Fibroblast of lung (primary cell): ENCODE measurements at regions not wholly inside any gene's neighbourhood (a gene's known extent, or its start where the extent isn't known, plus 50 kb on each side); places are given as distances from the start of the nearest gene placed in this dataset.

ENCODE experiments used
- DNase-seq, 2 donors: peaks; one replicate each; pipeline versions ENCODE4 v3.0.0 to v3.0.0-alpha.2; 2010; ENCODE audit warnings: low read depth in 2 of 2
- H2AFZ ChIP-seq: 2 replicates; pipeline ENCODE4 v1.5.1; 2012; ENCODE audit warnings: low read length, control low read depth, inconsistent platforms
- H3K27ac ChIP-seq: 2 replicates; pipeline ENCODE4 v1.5.1; 2011; ENCODE audit warnings: low read length, control low read depth; ENCODE audit not compliant: insufficient read depth
- H3K27me3 ChIP-seq: 2 replicates; pipeline ENCODE4 v1.5.1; 2011; ENCODE audit warnings: mild to moderate bottlenecking, low read length; ENCODE audit not compliant: control insufficient read depth, insufficient read depth
- H3K36me3 ChIP-seq: 2 replicates; pipeline ENCODE4 v1.5.1; 2011; ENCODE audit warnings: low read length; ENCODE audit not compliant: control insufficient read depth, insufficient read depth
- H3K4me1 ChIP-seq: 2 replicates; pipeline ENCODE4 v1.5.1; 2011; ENCODE audit warnings: low read length; ENCODE audit not compliant: control insufficient read depth, insufficient read depth; ENCODE audit errors: extremely low read depth
- H3K4me2 ChIP-seq: 2 replicates; pipeline ENCODE4 v1.5.1; 2011; ENCODE audit warnings: low read length, control low read depth; ENCODE audit not compliant: insufficient read depth; ENCODE audit errors: extremely low read depth
- H3K4me3 ChIP-seq, 4 experiments: fragments of 200-600 bp in 1 of 4; sonication (generic) in 1 of 4; replicated peaks in 1 of 4; 2 replicates each; pipeline ENCODE4 v1.5.1; 2011 to 2016; ENCODE audit warnings: low read length in 4 of 4, low read depth in 3 of 4, mild to moderate bottlenecking in 3 of 4, control low read depth in 2 of 4, inconsistent platforms in 1 of 4, mixed read lengths in 1 of 4; ENCODE audit not compliant: insufficient read depth in 1 of 4; ENCODE audit errors: control extremely low read depth in 1 of 4
- H3K79me2 ChIP-seq: 2 replicates; pipeline ENCODE4 v1.5.1; 2012; ENCODE audit warnings: mild to moderate bottlenecking, low read length, inconsistent platforms; ENCODE audit not compliant: control insufficient read depth, insufficient read depth
- H3K9ac ChIP-seq: 2 replicates; pipeline ENCODE4 v1.5.1; 2011; ENCODE audit warnings: mild to moderate bottlenecking, low read length, control low read depth; ENCODE audit not compliant: insufficient read depth
- H3K9me3 ChIP-seq: 2 replicates; pipeline ENCODE4 v1.5.1; 2012; ENCODE audit warnings: low read depth, low read length; ENCODE audit not compliant: control insufficient read depth, insufficient read depth
- H4K20me1 ChIP-seq: 2 replicates; pipeline ENCODE4 v1.5.1; 2011; ENCODE audit warnings: low read length; ENCODE audit not compliant: control insufficient read depth, insufficient read depth; ENCODE audit errors: extremely low read depth
- EZH2 ChIP-seq: IDR thresholded peaks from 2 replicates; pipeline ENCODE4 v1.5.1; 2012; ENCODE audit warnings: low read length, control low read depth, mild to moderate bottlenecking; ENCODE audit errors: missing control alignments
- TF ChIP-seq, protein P1 (sequence below), 2 donors: IDR thresholded peaks in 1 of 2; conservative IDR thresholded peaks in 1 of 2; 1 replicate in 1 of 2; 2 replicates in 1 of 2; pipeline ENCODE4 v1.5.1; 2011 to 2012; ENCODE audit warnings: low read length in 2 of 2, control low read depth in 1 of 2, inconsistent platforms in 1 of 2, low read depth in 1 of 2, mild to moderate bottlenecking in 1 of 2

DNA sequence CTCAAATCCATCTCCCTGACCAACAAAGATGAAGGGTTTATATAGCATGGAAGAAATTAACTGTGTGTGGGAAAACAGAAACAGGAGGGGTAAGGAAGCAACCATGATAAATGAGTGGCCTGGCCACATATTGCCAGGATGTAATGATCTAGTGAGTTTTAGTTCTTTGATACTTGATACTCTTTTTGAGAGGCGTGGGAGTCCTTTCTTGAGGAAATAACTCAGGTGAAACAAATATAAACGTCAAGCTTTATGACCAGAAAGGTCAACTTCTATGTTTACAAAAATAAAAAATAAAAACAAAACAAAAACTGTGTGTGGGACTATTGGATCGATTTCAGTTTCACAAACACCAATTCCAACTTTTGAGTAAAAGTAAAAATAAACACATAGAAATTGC is 860.8 kb upstream of the B3GALT2 start:
- no peak for DNase-seq
- no peaks in the 10 kb centered on the region for H3K36me3 ChIP-seq
- H3K9me3 ChIP-seq: no peaks in the 10 kb centered on the region
- no peaks in the 10 kb centered on the region for H3K79me2 ChIP-seq
- H2AFZ ChIP-seq: no peak overlapping the region
- no peaks in the 10 kb centered on the region for H3K4me1 ChIP-seq
- H3K9ac ChIP-seq: no peak overlapping the region
- no peaks in the 10 kb centered on the region for H3K27me3 ChIP-seq
- H3K27ac ChIP-seq: no peak overlapping the region
- H4K20me1 ChIP-seq: no peaks in the 10 kb centered on the region
- no peak for TF ChIP-seq EZH2
- TF ChIP-seq, protein P1, sequence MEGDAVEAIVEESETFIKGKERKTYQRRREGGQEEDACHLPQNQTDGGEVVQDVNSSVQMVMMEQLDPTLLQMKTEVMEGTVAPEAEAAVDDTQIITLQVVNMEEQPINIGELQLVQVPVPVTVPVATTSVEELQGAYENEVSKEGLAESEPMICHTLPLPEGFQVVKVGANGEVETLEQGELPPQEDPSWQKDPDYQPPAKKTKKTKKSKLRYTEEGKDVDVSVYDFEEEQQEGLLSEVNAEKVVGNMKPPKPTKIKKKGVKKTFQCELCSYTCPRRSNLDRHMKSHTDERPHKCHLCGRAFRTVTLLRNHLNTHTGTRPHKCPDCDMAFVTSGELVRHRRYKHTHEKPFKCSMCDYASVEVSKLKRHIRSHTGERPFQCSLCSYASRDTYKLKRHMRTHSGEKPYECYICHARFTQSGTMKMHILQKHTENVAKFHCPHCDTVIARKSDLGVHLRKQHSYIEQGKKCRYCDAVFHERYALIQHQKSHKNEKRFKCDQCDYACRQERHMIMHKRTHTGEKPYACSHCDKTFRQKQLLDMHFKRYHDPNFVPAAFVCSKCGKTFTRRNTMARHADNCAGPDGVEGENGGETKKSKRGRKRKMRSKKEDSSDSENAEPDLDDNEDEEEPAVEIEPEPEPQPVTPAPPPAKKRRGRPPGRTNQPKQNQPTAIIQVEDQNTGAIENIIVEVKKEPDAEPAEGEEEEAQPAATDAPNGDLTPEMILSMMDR (conservative IDR thresholded peaks at IDR 0.05 in 1 of 2, IDR thresholded peaks at IDR 0.05 in 1 of 2; ENCODE audit: low read depth in 1 of 2, low read length in 2 of 2): no peak
- H3K4me3 ChIP-seq: no peak overlapping the region
- no peak overlapping the region for H3K4me2 ChIP-seq

DNA sequence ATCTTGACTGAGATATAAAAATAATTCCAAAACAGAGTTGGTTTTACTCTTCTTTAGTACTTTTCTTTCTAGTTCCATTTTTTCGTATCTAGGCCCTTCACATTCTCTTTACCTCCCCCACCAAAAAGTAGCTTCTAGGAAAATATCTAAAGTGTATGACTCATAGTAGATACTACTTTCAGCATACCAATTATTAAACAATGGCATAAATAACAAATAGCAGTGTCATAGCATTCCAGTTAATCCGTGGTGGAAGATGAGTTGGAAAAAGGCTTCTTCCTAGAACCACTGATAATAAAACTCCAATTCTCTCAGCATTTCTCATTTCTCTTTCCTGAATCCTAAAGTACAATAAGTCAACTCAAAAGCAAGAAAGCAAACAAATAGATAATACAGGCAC is 859.0 kb upstream of the B3GALT2 start:
- DNase-seq: peak; percentile 34 to 73

DNA sequence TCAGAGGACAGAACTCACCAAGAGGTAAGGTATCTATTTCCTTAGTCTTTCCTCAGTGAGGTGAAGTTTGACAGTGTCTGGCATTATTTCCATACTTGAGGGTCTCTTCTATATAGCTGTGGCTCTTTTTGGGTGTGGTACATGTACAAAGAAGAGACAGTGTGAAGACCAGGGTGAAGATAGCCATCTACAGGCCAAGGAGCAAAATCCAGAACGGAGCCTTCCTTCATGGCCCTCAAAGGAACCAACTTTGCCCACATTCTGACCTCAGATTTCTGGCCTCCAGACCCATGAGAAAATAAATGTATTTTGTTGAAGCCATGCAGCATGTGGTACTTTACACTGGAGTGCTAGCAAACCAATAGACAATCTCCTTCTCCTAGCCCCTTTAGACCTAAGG is 858.5 kb upstream of the B3GALT2 start:
- DNase-seq: no peak
- H2AFZ ChIP-seq: no peak overlapping the region
- TF ChIP-seq EZH2: no peak
- TF ChIP-seq, protein P1 (conservative IDR thresholded peaks at IDR 0.05 in 1 of 2, IDR thresholded peaks at IDR 0.05 in 1 of 2; ENCODE audit: low read depth in 1 of 2, low read length in 2 of 2): no peak

More for the DNA sequence above, 859.0 kb upstream of the B3GALT2 start:
- H3K4me1 ChIP-seq: no peaks in the 10 kb centered on the region
- no peak overlapping the region for H3K27ac ChIP-seq
- no peaks in the 10 kb centered on the region for H3K9me3 ChIP-seq
- no peak overlapping the region for H3K4me2 ChIP-seq
- no peaks in the 10 kb centered on the region for H3K36me3 ChIP-seq
- no peaks in the 10 kb centered on the region for H3K79me2 ChIP-seq
- no peaks in the 10 kb centered on the region for H3K27me3 ChIP-seq
- H3K4me3 ChIP-seq: no peak overlapping the region
- TF ChIP-seq, protein P1 (conservative IDR thresholded peaks at IDR 0.05 in 1 of 2, IDR thresholded peaks at IDR 0.05 in 1 of 2; ENCODE audit: low read depth in 1 of 2, low read length in 2 of 2): no peak
- TF ChIP-seq EZH2: no peak
- H4K20me1 ChIP-seq: no peaks in the 10 kb centered on the region
- no peak overlapping the region for H2AFZ ChIP-seq
- no peak overlapping the region for H3K9ac ChIP-seq

More for the DNA sequence above, 858.5 kb upstream of the B3GALT2 start:
- Histone ChIP-seq H3K9me3 (no peaks in the 10 kb centered on the region), H3K79me2 (no peaks in the 10 kb centered on the region), H3K36me3 (no peaks in the 10 kb centered on the region), H3K4me2 (no peak overlapping the region), H3K27ac (no peak overlapping the region), H3K27me3 (no peaks in the 10 kb centered on the region), H3K4me1 (no peaks in the 10 kb centered on the region), H4K20me1 (no peaks in the 10 kb centered on the region), H3K9ac (no peak overlapping the region), H3K4me3 (no peak overlapping the region)
